GDM1 (cell line): ENCODE measurements at regions not wholly inside any gene's neighbourhood (a gene's known extent, or its start where the extent isn't known, plus 50 kb on each side); places are given as distances from the start of the nearest gene placed in this dataset.
"Not testable (repeated sequence)": the region's sequence is repeated elsewhere in the genome, so short reads cannot be mapped to it uniquely, and the experiment has no call there.

ENCODE experiments used
- DNase-seq: peaks from one replicate; lab custom pipeline; 2025; lab: John Stamatoyannopoulos, UW

- DNase-seq: no peak
Measured at GRCh38 chr6:165782134-165782533, 119.1 kb upstream of the PDE10A start.

DNA sequence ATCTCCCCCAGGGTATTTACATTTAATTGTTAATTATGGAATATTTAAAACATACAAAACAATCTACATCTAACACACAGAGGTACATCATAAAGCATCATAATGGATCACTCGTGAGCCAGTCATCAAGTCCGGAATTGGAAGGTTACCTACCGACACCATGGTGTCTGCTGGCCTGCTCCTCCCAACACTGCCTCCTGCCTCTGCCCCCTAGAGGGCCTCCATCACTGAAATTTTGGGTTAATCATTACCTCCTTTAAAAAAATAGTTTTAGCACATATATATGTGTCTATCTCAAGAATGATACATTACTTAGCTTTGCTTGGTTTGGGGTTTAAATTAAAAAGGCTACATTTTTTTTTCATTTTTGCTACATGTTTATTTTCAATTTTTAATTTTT is 114.6 kb upstream of the PDE10A start:
- DNase-seq: no peak

GRCh38 chr6:165776691-165777090 is 113.7 kb upstream of the PDE10A start:
- no peak for DNase-seq

DNA sequence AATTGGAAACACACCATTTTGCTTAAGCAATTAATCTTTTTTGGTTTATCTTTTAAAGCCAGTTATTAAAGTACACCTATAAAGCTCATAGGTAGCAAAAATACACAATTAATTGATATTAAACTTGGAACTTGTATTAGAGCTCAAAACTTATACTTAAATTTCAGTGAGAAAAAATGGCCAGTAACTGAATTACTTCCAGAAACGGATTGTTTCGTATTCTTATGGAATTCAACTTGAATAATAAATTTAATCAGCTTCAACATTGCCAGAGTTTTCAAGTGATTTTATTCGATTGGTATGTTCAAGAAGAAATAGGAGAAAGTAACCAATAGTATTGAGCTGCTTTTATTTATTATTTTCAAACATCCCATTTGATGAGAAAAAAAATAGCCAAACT is 112.7 kb upstream of the PDE10A start:
- DNase-seq: no peak

- DNase-seq: no peak
Measured at GRCh38 chr6:165774903-165775601, 112.0 kb upstream of the PDE10A start.

DNA sequence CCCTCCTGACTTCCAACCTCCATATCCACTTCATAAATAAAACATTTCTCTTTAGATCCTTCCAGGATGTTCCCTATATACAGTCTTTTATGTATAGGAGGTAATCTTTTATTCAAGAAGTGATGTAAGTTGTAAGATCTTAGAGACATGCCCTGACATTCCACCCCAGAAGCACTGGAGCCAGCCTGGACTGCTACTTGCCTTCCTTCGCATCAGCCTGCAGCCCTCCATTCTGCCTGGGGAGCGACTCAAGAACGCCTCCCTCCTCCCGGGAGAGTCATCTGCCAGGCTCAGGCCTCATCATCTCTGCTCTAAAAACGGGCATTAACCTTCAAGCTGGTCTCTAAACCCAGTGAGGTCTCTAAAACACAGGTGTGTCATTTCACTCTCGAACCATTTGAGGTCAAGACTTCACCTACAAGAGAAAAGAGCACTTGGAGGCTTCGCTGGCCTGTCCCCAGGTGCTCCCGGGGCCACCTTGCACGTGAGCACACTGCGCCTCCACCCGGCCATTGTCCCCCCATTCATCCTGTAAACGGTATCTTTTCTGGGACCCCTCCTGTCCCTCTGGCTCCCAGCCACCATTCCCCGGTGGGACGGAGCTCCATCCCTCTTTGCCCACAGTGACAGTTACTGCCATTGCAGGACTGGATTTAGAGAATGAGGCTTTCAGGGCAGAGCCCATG is 107.5 kb upstream of the PDE10A start:
- DNase-seq: no peak

DNA sequence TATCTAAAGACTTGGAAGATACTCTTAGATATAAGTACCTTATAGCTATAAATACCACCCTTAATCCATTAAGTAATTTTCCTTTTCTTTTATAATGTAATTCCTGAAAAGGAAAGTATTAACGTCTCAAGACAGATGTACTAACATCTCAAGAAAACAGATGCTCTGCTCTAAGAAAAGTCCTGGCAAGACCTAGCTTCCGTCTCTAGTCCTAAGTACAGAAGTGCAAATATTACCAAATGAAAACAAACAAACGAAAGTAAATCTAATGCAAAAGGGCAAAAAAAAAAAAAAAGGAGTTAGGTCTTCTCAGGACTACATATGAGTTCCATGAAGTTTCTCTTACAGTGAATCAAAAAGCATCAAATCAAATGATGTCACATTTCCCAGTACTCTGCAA is 106.8 kb upstream of the PDE10A start:
- no peak for DNase-seq

DNA sequence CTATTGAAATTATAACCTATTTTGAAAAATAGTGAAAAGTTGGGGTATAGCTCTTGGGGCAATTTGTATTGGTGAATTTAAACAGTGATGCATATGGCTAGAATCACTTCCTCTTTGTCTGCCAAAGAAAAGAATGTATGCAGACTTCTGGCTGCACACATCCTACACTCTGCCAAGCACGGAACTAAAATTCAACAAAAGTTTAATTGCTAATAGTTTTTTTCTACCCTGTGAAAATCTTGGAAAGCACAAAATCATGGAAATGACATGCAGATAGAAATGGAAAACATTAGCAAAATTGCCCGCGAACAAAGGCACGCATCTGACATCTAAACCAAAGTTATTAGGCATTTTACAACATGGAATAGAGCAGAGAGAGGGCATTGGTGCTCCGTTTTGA is 106.4 kb upstream of the PDE10A start:
- DNase-seq: no peak

DNA sequence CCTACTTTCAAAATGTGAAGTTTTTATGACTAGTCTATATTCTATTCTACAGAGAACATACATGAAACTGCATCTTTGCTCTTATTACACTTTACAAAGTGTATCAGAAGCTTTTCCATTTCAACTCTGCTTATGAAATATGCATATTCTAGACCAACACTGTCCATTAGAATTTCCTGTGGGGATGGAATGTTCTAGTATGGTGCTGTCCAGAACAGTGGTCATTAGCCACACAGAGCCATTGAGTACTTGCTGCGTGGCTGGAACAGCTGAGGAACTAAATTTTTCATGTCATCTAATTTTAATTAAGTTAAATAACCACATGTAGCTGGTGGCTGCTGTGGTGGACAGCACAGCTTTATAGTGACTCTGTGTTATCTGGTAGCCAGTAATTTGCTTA is 105.9 kb upstream of the PDE10A start:
- no peak for DNase-seq

DNA sequence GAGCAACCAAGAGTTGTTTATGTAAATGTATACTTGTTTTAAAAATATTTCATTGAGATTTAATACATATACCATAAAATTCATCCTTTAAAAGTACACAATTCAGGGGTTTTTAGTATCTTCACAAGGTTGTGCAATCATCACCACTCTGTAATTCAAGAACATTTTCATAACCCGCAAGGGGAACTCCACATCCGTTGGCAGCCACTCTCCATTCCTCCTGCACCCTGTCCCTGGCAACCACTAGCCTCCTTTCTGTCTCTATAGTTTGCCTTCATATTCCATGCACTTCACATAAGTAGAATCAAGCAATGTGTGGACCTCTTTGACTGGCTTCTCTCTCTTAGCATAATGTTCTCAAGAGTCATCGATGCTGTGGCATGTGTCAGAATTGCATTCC is 104.2 kb upstream of the PDE10A start:
- DNase-seq: no peak

GRCh38 chr6:165766457-165766856 is 103.4 kb upstream of the PDE10A start:
- no peak for DNase-seq

DNA sequence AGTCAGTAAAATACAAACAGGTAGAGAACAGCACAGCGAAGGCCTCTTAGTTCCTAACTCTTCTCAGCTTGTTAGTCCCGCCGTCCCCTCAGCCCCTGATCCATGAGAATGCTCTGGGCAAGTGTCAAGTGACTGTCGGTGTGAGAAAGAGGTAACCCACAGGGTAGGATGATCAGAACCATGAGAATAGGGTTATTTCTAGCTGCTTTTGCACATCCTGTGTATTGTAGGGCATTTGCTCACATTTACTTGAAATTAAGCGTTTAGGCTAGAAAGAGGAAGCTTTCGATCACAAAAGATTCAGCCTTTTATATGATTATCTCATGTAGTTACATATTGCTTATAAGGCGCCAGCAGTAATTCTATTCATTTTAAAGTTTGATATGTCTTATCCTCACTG is 103.0 kb upstream of the PDE10A start:
- no peak for DNase-seq

DNA sequence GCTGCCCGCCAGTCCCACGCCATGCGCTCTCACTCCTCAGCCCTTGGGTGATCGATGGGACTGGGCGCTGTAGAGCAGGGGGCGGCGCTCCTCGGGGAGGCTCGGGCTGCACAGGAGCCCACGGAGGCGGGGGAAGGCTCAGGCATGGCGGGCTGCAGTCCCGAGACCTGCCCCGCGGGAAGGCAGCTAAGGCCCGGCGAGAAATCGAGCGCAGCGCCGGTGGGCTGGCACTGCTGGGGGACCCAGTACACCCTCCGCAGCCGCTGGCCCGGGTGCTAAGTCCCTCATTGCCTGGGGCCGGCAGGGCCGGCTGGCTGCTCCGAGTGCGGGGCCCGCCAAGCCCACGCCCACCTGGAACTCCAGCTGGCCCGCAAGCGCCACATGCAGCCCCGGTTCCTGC is 102.2 kb upstream of the PDE10A start:
- not testable (repeated sequence) for DNase-seq

- DNase-seq: no peak
Measured at GRCh38 chr6:165762876-165763275, 99.8 kb upstream of the PDE10A start.

GRCh38 chr6:165762125-165762524 is 99.1 kb upstream of the PDE10A start:
- no peak for DNase-seq

DNA sequence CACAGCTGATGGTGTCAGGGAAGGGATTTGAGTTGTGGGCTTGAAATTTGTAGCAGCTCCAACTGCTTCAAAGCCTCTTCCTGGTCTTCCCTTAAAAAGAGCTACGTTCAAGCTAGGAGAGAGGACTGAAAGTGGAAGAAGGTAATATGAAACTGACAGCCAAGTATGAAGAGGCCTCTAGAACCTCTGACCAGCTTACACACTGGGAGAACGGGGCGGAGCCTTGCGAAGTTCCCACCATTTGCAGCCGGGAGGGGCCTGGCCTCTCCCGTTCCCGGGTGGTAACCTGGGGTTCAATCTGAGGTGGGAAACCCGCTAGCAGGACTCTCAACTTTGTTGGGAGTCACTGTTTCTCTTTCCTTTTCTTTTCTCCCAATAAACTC is 97.8 kb upstream of the PDE10A start:
- no peak for DNase-seq

DNA sequence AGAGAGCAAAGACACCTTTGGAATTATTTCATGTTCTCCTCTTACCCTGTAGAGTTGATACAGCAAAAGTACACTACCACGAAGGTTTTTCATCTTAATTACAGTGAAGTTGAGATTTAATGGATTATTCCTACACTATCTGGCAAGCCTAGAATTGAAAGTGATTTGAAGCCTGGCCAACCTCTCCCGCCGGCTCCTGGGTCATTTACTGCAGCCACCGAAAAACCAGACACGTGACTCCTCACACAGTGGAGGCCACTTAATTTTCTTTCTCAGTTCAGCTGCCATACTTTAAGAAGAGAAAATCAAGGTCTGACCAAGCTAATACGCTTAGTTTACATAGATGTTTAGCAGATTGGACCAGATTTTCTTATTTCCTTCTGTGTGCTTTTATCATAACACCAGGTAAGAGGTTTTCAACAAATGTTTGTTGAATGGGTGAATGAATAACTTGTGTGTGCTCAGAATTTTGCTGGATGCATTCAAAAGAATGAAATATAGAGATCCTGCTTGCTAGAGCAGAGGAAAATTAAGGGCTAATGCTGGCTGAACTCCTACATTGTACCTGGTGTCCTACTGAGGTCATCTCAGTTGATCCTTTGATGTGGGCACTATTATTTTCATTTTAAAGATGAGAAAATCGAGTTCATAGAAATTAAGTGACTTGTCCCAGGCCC is 97.2 kb upstream of the PDE10A start:
- DNase-seq: no peak

GRCh38 chr6:165758441-165758840 is 95.4 kb upstream of the PDE10A start:
- no peak for DNase-seq

DNA sequence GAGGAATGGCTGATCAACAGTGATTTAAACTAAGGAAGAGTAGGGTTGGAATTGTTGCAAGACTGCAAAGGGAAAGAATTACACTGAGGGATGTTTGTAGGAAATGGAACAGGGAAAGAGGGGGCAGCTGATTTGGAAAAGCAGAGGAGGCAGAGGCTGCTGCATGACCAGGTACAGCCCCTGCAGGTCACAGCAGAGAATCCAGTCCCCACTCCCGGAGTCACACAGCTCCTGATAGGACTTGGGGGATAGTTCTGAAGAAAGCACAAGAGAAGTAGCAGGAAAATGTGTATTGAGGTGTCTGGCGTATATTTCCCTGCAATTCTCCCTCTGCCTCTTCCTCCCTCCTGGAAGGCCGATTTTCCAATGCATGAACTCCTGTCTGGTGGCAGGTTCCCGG is 92.5 kb upstream of the PDE10A start:
- DNase-seq: no peak

DNA sequence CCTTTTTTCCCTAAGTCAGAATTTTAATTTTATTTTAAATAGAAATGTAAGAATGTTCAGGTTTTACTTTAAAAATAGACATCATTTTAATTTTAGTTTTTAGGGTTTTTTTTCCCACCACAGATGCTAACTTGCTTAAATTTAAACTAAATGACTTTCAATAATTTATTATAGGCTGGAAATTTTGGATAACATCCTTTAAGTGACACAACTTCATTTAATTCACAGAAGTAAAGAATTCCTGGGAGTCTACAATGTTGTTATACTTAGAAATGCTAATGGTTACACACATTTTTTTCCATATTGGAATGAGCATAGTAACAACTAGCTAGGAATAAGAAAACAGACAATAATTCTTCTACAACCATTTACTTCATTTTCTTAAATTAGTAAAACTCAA is 90.5 kb upstream of the PDE10A start:
- DNase-seq: no peak

DNA sequence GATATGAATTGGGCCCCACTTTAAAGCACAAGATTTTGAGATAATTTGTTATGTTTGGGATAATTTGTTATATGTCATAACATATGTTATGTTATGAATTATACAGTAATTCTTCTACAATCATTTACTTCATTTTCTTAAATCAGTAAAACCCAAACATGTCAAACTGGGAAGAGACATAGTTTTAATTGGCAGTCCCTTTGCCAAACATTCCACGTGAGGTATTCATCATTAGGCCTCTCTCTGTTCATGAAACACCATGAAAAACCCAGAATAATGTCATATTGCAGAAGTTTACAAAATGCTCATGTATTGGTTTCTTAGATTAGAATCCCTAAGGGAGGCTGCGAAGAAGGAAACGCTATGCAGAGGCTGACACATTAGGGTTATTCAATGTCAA is 89.4 kb upstream of the PDE10A start:
- no peak for DNase-seq

GRCh38 chr6:165751486-165751885 is 88.4 kb upstream of the PDE10A start:
- DNase-seq: no peak

DNA sequence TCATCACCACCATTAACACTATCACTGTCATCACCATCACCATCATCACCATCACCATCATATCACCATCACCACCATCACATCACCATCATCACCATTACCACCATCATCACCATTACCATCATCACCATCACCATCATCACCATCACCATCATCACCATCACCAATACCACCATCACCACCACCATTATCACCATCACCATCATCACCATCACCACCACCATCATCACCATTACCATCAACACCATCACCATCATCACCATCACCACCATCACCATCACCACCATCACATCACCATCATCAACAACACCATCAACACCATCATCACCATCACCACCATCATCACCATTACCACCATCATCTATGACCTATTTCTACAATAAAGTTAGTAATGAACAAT is 86.1 kb upstream of the PDE10A start:
- no peak for DNase-seq

DNA sequence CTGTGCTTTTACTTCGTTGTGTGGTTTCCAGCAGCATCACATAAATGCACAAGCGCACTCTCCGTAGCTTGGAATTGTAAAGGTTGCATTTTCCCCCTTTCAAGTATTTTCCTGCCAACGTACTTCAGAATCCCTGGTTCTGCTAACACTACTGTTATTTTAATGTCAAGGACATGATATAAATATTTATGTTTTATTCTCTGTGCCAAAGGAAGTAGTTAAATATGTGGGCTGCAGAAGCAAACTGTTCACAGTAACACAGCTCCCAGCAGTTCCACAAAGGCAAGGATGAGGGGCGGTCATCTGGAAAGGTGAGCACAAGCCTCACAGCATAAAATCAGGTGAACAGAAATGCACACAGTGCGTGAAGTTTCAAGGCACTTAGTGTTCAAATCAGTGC is 85.3 kb upstream of the PDE10A start:
- DNase-seq: no peak
